ENCODE measurements at regions not wholly inside any gene's neighbourhood (a gene's known extent, or its start where the extent isn't known, plus 50 kb on each side); places are given as distances from the start of the nearest gene placed in this dataset.

- no peak for TF ChIP-seq CTCF (conservative IDR thresholded peaks at IDR 0.05)
- Mint-ChIP-seq H3K9me3 (no peaks in the 10 kb centered on the region), H3K4me1 (peaks cover 12% of the 10 kb centered on the region), H3K4me3 (no peak overlapping the region), H3K27me3 (ENCODE audit: low read depth) (no peaks in the 10 kb centered on the region), H3K36me3 (ENCODE audit: low read depth) (no peaks in the 10 kb centered on the region), H3K27ac (ENCODE audit: unreplicated experiment) (no peak overlapping the region)
- no peak for DNase-seq (ENCODE audit: low read depth, low spot score)
These were observed 68.1 kb downstream of the RHOU start for GRCh38 chr1:228803421-228803820.

GRCh38 chr1:228804173-228804572 lies 68.9 kb downstream of the RHOU start:
- H3K27me3 Mint-ChIP-seq (ENCODE audit: low read depth) = no peaks in the 10 kb centered on the region
- no peaks in the 10 kb centered on the region for H3K36me3 Mint-ChIP-seq (ENCODE audit: low read depth)
- no peak for DNase-seq (ENCODE audit: low read depth, low spot score)
- no peak overlapping the region for H3K27ac Mint-ChIP-seq (ENCODE audit: unreplicated experiment)
- H3K9me3 Mint-ChIP-seq = no peaks in the 10 kb centered on the region
- H3K4me1 Mint-ChIP-seq = peaks cover 14% of the 10 kb centered on the region
- no peak overlapping the region for H3K4me3 Mint-ChIP-seq
- no peak for TF ChIP-seq CTCF (conservative IDR thresholded peaks at IDR 0.05)

- Mint-ChIP-seq H3K4me1 (peaks cover 21% of the 10 kb centered on the region), H3K9me3 (no peaks in the 10 kb centered on the region), H3K27ac (ENCODE audit: unreplicated experiment) (no peak overlapping the region), H3K4me3 (no peak overlapping the region), H3K27me3 (ENCODE audit: low read depth) (no peaks in the 10 kb centered on the region), H3K36me3 (ENCODE audit: low read depth) (no peaks in the 10 kb centered on the region)
- TF ChIP-seq CTCF (conservative IDR thresholded peaks at IDR 0.05) = no peak
- no peak for DNase-seq (ENCODE audit: low read depth, low spot score)
These were observed 69.5 kb downstream of the RHOU start for GRCh38 chr1:228804640-228805413.

- Mint-ChIP-seq H3K36me3 (ENCODE audit: low read depth) (no peaks in the 10 kb centered on the region), H3K27me3 (ENCODE audit: low read depth) (no peaks in the 10 kb centered on the region), H3K4me1 (peaks cover 38% of the 10 kb centered on the region), H3K27ac (ENCODE audit: unreplicated experiment) (no peak overlapping the region), H3K9me3 (no peaks in the 10 kb centered on the region), H3K4me3 (no peak overlapping the region)
- no peak for TF ChIP-seq CTCF (conservative IDR thresholded peaks at IDR 0.05)
- DNase-seq (ENCODE audit: low read depth, low spot score) = no peak
These were observed 72.8 kb downstream of the RHOU start for GRCh38 chr1:228807904-228808605.

- no peaks in the 10 kb centered on the region for H3K27me3 Mint-ChIP-seq (ENCODE audit: low read depth)
- H3K36me3 Mint-ChIP-seq (ENCODE audit: low read depth) = no peaks in the 10 kb centered on the region
- H3K27ac Mint-ChIP-seq (ENCODE audit: unreplicated experiment) = no peak overlapping the region
- H3K4me1 Mint-ChIP-seq = peaks cover 36% of the 10 kb centered on the region
- no peaks in the 10 kb centered on the region for H3K9me3 Mint-ChIP-seq
- DNase-seq (ENCODE audit: low read depth, low spot score) = no peak
- H3K4me3 Mint-ChIP-seq = no peak overlapping the region
- no peak for TF ChIP-seq CTCF (conservative IDR thresholded peaks at IDR 0.05)
These were observed 74.5 kb downstream of the RHOU start for GRCh38 chr1:228809621-228810394.

Measured in neural crest cell (in vitro differentiated cells).